Ishikawa (cell line): ENCODE measurements at regions not wholly inside any gene's neighbourhood (a gene's known extent, or its start where the extent isn't known, plus 50 kb on each side); places are given as distances from the start of the nearest gene placed in this dataset.

Experiments
- CEBPB ChIP-seq: IDR thresholded peaks from 2 replicates; pipeline ENCODE4 v1.6.1; 2012
- CREB1 ChIP-seq: IDR thresholded peaks from 2 replicates; pipeline ENCODE4 v1.6.1; 2012; ENCODE audit warnings: low read depth
- EGR1 ChIP-seq: IDR thresholded peaks from 2 replicates; pipeline ENCODE4 v1.6.1; 2012
- EP300 ChIP-seq: IDR thresholded peaks from 2 replicates; pipeline ENCODE4 v1.6.1; 2012; ENCODE audit warnings: borderline replicate concordance
- FOXM1 ChIP-seq: IDR thresholded peaks from 2 replicates; pipeline ENCODE4 v1.6.1; 2012; ENCODE audit warnings: low read depth, borderline replicate concordance
- MAX ChIP-seq: IDR thresholded peaks from 2 replicates; pipeline ENCODE4 v1.6.1; 2012
- NFIC ChIP-seq: IDR thresholded peaks from 2 replicates; pipeline ENCODE4 v1.6.1; 2012
- RAD21 ChIP-seq: IDR thresholded peaks from 2 replicates; pipeline ENCODE4 v1.6.1; 2012; ENCODE audit warnings: low read depth
- REST ChIP-seq: IDR thresholded peaks from 2 replicates; pipeline ENCODE4 v1.6.1; 2012; ENCODE audit warnings: low read depth, mild to moderate bottlenecking
- TAF1 ChIP-seq: IDR thresholded peaks from 2 replicates; pipeline ENCODE4 v1.6.1; 2012; ENCODE audit warnings: low read depth, mild to moderate bottlenecking
- TCF12 ChIP-seq: IDR thresholded peaks from 2 replicates; pipeline ENCODE4 v1.6.1; 2012; ENCODE audit warnings: low read depth
- TEAD4 ChIP-seq: IDR thresholded peaks from 2 replicates; pipeline ENCODE4 v1.6.1; 2012
- YY1 ChIP-seq: IDR thresholded peaks from 2 replicates; pipeline ENCODE4 v1.6.1; 2012; ENCODE audit warnings: low read depth
- ZBTB7A ChIP-seq: IDR thresholded peaks from 2 replicates; pipeline ENCODE4 v1.6.1; 2012; ENCODE audit warnings: low read depth

- TF ChIP-seq EGR1, result no peak
- no peak for TF ChIP-seq EP300
- TF ChIP-seq ZBTB7A, result no peak
- no peak for TF ChIP-seq TEAD4
- no peak for TF ChIP-seq RAD21
- TF ChIP-seq MAX, result no peak
- TF ChIP-seq CEBPB, result no peak
- TF ChIP-seq YY1, result no peak
- no peak for TF ChIP-seq NFIC
- TF ChIP-seq TCF12, result no peak
- no peak for TF ChIP-seq REST
- no peak for TF ChIP-seq TAF1
- no peak for TF ChIP-seq FOXM1
- TF ChIP-seq CREB1, result no peak
Measured at GRCh38 chr16:26247063-26247462, 555.3 kb downstream of the HS3ST4 start.
